H9 (cell line): ENCODE measurements at regions not wholly inside any gene's neighbourhood (a gene's known extent, or its start where the extent isn't known, plus 50 kb on each side); places are given as distances from the start of the nearest gene placed in this dataset.

Experiments
- DNase-seq: peaks from one replicate; pipeline ENCODE4 v3.0.0-alpha.2; 2017
- H2AFZ ChIP-seq: one replicate; pipeline ENCODE4 v1.6.1; 2013; ENCODE audit warnings: mild to moderate bottlenecking, low read length, control low read depth, moderate library complexity
- H2AK5ac ChIP-seq: 2 replicates; pipeline ENCODE4 v1.6.1; 2013; ENCODE audit warnings: low read length, control low read depth, mixed read lengths; ENCODE audit not compliant: insufficient read length
- H2BK120ac ChIP-seq: one replicate; pipeline ENCODE4 v1.6.1; 2013; ENCODE audit warnings: low read depth, mild to moderate bottlenecking, low read length, control low read depth, inconsistent platforms; ENCODE audit not compliant: poor library complexity, severe bottlenecking
- H2BK12ac ChIP-seq: 2 replicates; pipeline ENCODE4 v1.6.1; 2013; ENCODE audit warnings: low read length, control low read depth, mixed read lengths, low read depth; ENCODE audit not compliant: insufficient read length
- H2BK15ac ChIP-seq: 2 replicates; pipeline ENCODE4 v1.6.1; 2013; ENCODE audit warnings: low read depth, low read length, control low read depth
- H2BK20ac ChIP-seq: one replicate; pipeline ENCODE4 v1.6.1; 2013; ENCODE audit warnings: low read depth, mild to moderate bottlenecking, low read length, control low read depth, inconsistent platforms; ENCODE audit not compliant: poor library complexity, severe bottlenecking
- H2BK5ac ChIP-seq: 2 replicates; pipeline ENCODE4 v1.6.1; 2013; ENCODE audit warnings: low read length, control low read depth, mixed read lengths; ENCODE audit not compliant: insufficient read length
- H3K14ac ChIP-seq: 2 replicates; pipeline ENCODE4 v1.6.1; 2013; ENCODE audit warnings: low read length, control low read depth; ENCODE audit not compliant: insufficient read depth
- H3K18ac ChIP-seq: 2 replicates; pipeline ENCODE4 v1.6.1; 2013; ENCODE audit warnings: low read depth, mild to moderate bottlenecking, mixed read lengths, low read length, control low read depth; ENCODE audit not compliant: insufficient read length
- H3K23ac ChIP-seq: 2 replicates; pipeline ENCODE4 v1.6.1; 2013; ENCODE audit warnings: low read length, control low read depth, mixed read lengths, low read depth; ENCODE audit not compliant: insufficient read length
- H3K23me2 ChIP-seq: 2 replicates; pipeline ENCODE4 v1.6.1; 2013; ENCODE audit warnings: low read depth, mild to moderate bottlenecking, mixed read lengths, low read length, control low read depth; ENCODE audit not compliant: insufficient read length, poor library complexity, severe bottlenecking
- H3K27ac ChIP-seq: 2 replicates; pipeline ENCODE4 v1.5.1; 2013; ENCODE audit warnings: low read length, control low read depth, mixed read lengths, low read depth; ENCODE audit not compliant: insufficient read length
- H3K27me3 ChIP-seq: 2 replicates; pipeline ENCODE4 v1.6.1; 2013; ENCODE audit warnings: low read length, control low read depth, inconsistent platforms; ENCODE audit not compliant: insufficient read depth
- H3K4ac ChIP-seq: 2 replicates; pipeline ENCODE4 v1.6.1; 2013; ENCODE audit warnings: low read depth, mild to moderate bottlenecking, control low read depth, inconsistent platforms, low read length, moderate library complexity
- H3K4me1 ChIP-seq: 2 replicates; pipeline ENCODE4 v1.6.1; 2013; ENCODE audit warnings: low read length, control low read depth, inconsistent platforms; ENCODE audit not compliant: insufficient read depth
- H3K4me2 ChIP-seq: 2 replicates; pipeline ENCODE4 v1.6.1; 2013; ENCODE audit warnings: low read length, control low read depth, mixed read lengths; ENCODE audit not compliant: insufficient read length, insufficient read depth
- H3K56ac ChIP-seq: 2 replicates; pipeline ENCODE4 v1.6.1; 2013; ENCODE audit warnings: low read depth, mild to moderate bottlenecking, mixed read lengths, low read length, control low read depth; ENCODE audit not compliant: insufficient read length
- H3K79me1 ChIP-seq: 2 replicates; pipeline ENCODE4 v1.6.1; 2013; ENCODE audit warnings: low read depth, mild to moderate bottlenecking, moderate library complexity, low read length, control low read depth, inconsistent platforms; ENCODE audit not compliant: insufficient read depth, poor library complexity, severe bottlenecking
- H3K79me2 ChIP-seq: 2 replicates; pipeline ENCODE4 v1.6.1; 2013; ENCODE audit warnings: low read length, control low read depth, inconsistent platforms; ENCODE audit not compliant: insufficient read depth
- H3K9ac ChIP-seq: 2 replicates; pipeline ENCODE4 v1.6.1; 2013; ENCODE audit warnings: low read length, control low read depth, mixed read lengths; ENCODE audit not compliant: insufficient read length; ENCODE audit errors: extremely low read depth
- H3K9me3 ChIP-seq: one replicate; pipeline ENCODE4 v1.6.1; 2013; ENCODE audit warnings: low read depth, low read length, inconsistent platforms; ENCODE audit not compliant: control insufficient read depth
- H3T11ph ChIP-seq: one replicate; pipeline ENCODE4 v1.6.1; 2013; ENCODE audit warnings: mild to moderate bottlenecking, low read length, control low read depth, inconsistent platforms
- H4K20me1 ChIP-seq: one replicate; pipeline ENCODE4 v1.6.1; 2013; ENCODE audit not compliant: control insufficient read depth, insufficient read length, insufficient read depth
- H4K5ac ChIP-seq: 2 replicates; pipeline ENCODE4 v1.6.1; 2013; ENCODE audit warnings: low read depth, mild to moderate bottlenecking, mixed read lengths, low read length, control low read depth; ENCODE audit not compliant: insufficient read length
- H4K8ac ChIP-seq: replicated peaks from 2 replicates; pipeline ENCODE4 v1.6.1; 2013; ENCODE audit warnings: low read length, control low read depth, mixed read lengths, low read depth; ENCODE audit not compliant: insufficient read length
- H4K91ac ChIP-seq: 2 replicates; pipeline ENCODE4 v1.6.1; 2013; ENCODE audit warnings: low read depth, mild to moderate bottlenecking, moderate library complexity, mixed read lengths, low read length, control low read depth; ENCODE audit not compliant: insufficient read length
- H3K27ac Mint-ChIP-seq, 3 experiments: 2 replicates in 2 of 3; 3 replicates in 1 of 3; pipeline ENCODE4 v1.8.0; 2020 to 2021; ENCODE audit warnings: mixed read lengths in 3 of 3, mild to moderate bottlenecking in 1 of 3, moderate library complexity in 1 of 3
- H3K27me3 Mint-ChIP-seq: 2 replicates; pipeline ENCODE4 v1.8.0; 2021; ENCODE audit warnings: low read depth, mild to moderate bottlenecking, moderate library complexity, mixed read lengths
- H3K36me3 Mint-ChIP-seq, 3 experiments: 2 replicates in 2 of 3; 3 replicates in 1 of 3; pipeline ENCODE4 v1.8.0; 2020 to 2021; ENCODE audit warnings: low read depth in 3 of 3, mixed read lengths in 3 of 3; ENCODE audit not compliant: insufficient read depth in 1 of 3
- H3K4me1 Mint-ChIP-seq, 2 experiments: 2 replicates each; pipeline ENCODE4 v1.8.0; 2020; ENCODE audit warnings: mixed read lengths in 2 of 2
- H3K4me3 Mint-ChIP-seq, 2 experiments: 2 replicates in 1 of 2; 3 replicates in 1 of 2; pipeline ENCODE4 v1.8.0; 2020 to 2021; ENCODE audit warnings: mild to moderate bottlenecking in 2 of 2, mixed read lengths in 2 of 2, moderate library complexity in 1 of 2
- H3K9me3 Mint-ChIP-seq, 2 experiments: 2 replicates in 1 of 2; 3 replicates in 1 of 2; pipeline ENCODE4 v1.8.0; 2020; ENCODE audit warnings: mild to moderate bottlenecking in 2 of 2, mixed read lengths in 2 of 2, moderate library complexity in 1 of 2
- WGBS: extraction: QIAGEN DNeasy Blood & Tissue Kit; methylation state at CpG from one replicate; pipeline ENCODE4 v1.1.7; 2013; ENCODE audit warnings: missing lambda C conversion rate, low lambda C conversion rate, mixed read lengths; ENCODE audit not compliant: insufficient read length; ENCODE audit errors: extremely low coverage; 5-methylcytosine and 5-hydroxymethylcytosine counted together
- TF ChIP-seq, protein P1 (sequence below): fragments of 200-600 bp; sonication (generic); conservative IDR thresholded peaks from 3 replicates; pipeline ENCODE4 v1.8.0; 2021; ENCODE audit warnings: antibody characterized with exemption, mild to moderate bottlenecking

DNA sequence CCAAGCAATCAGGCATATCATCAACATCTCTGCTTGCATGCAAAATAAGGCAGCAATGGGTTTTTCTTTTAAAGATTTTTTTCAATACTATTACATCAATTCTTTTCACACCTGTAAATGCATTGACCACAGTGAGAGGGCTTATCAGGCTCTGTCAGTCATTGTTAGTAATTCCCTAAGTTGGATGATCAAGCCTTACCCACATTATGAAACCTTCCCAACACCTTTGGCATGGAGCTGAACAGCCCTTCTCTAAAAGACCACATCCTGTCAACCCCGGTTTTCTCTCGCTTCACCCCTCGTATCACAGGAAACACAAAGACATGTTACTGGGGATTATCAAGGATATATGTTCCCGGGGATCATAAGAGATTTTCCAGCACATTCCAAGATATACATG, 135.2 kb upstream of the SLC24A5 start:
- Histone ChIP-seq H3K9ac (no peak overlapping the region), H2AK5ac (no peak overlapping the region), H2BK120ac (no peak overlapping the region), H2BK12ac (no peak overlapping the region), H3K56ac (no peak overlapping the region), H3K9me3 (no peaks in the 10 kb centered on the region), H3K4ac (no peak overlapping the region), H4K20me1 (no peaks in the 10 kb centered on the region), H2BK20ac (no peak overlapping the region), H3K23ac (no peak overlapping the region), H3K27ac (no peak overlapping the region), H3K18ac (no peak overlapping the region), H3K23me2 (no peaks in the 10 kb centered on the region), H4K8ac (no peak overlapping the region), H3K79me2 (no peaks in the 10 kb centered on the region), H4K91ac (no peak overlapping the region), H3K27me3 (no peaks in the 10 kb centered on the region), H3K79me1 (no peaks in the 10 kb centered on the region), H2BK5ac (no peak overlapping the region), H3K4me1 (no peaks in the 10 kb centered on the region), H3T11ph (no peak overlapping the region), H2BK15ac (no peak overlapping the region), H4K5ac (no peak overlapping the region), H2AFZ (no peak overlapping the region), H3K14ac (no peak overlapping the region), H3K4me2 (no peak overlapping the region)
- no peak for DNase-seq
- no peak overlapping the region for H3K27ac Mint-ChIP-seq
- TF ChIP-seq, protein P1, sequence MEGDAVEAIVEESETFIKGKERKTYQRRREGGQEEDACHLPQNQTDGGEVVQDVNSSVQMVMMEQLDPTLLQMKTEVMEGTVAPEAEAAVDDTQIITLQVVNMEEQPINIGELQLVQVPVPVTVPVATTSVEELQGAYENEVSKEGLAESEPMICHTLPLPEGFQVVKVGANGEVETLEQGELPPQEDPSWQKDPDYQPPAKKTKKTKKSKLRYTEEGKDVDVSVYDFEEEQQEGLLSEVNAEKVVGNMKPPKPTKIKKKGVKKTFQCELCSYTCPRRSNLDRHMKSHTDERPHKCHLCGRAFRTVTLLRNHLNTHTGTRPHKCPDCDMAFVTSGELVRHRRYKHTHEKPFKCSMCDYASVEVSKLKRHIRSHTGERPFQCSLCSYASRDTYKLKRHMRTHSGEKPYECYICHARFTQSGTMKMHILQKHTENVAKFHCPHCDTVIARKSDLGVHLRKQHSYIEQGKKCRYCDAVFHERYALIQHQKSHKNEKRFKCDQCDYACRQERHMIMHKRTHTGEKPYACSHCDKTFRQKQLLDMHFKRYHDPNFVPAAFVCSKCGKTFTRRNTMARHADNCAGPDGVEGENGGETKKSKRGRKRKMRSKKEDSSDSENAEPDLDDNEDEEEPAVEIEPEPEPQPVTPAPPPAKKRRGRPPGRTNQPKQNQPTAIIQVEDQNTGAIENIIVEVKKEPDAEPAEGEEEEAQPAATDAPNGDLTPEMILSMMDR = no peak
- H3K9me3 Mint-ChIP-seq = no peaks in the 10 kb centered on the region
- H3K27me3 Mint-ChIP-seq = no peaks in the 10 kb centered on the region
- no peaks in the 10 kb centered on the region for H3K36me3 Mint-ChIP-seq
- no peak overlapping the region for H3K4me3 Mint-ChIP-seq
- WGBS = no CpG with 5 or more reads among the region's 4 CpGs
- peaks cover 11 to 15% of the 10 kb centered on the region in 2 experiments for H3K4me1 Mint-ChIP-seq
